Heart right ventricle (tissue), 16 donors: ENCODE measurements at regions not wholly inside any gene's neighbourhood (a gene's known extent, or its start where the extent isn't known, plus 50 kb on each side); places are given as distances from the start of the nearest gene placed in this dataset.
"Not testable (repeated sequence)": the region's sequence is repeated elsewhere in the genome, so short reads cannot be mapped to it uniquely, and the experiment has no call there.

ENCODE experiments used
- ATAC-seq, 8 donors: fragments of 200-7000 bp; cut with Tn5 transposase; one replicate each; pipeline ENCODE4 v1.9.1; 2020; ENCODE audit warnings: mild to moderate bottlenecking in 8 of 8, moderate library complexity in 8 of 8, moderate number of reproducible peaks in 1 of 8
- DNase-seq, 2 donors: peaks; one replicate each; pipeline ENCODE4 v3.0.0-alpha.2; 2020
- H3K27ac ChIP-seq, 10 donors: fragments of 200-600 bp; sonication (generic) in 2 of 10; one replicate each; pipeline versions ENCODE4 v1.5.0 to v1.8.0; 2020 to 2022; ENCODE audit warnings: mild to moderate bottlenecking in 3 of 10
- H3K27me3 ChIP-seq, 7 donors: fragments of 200-600 bp; one replicate each; pipeline ENCODE4 v1.8.0; 2021 to 2022; ENCODE audit warnings: mild to moderate bottlenecking in 2 of 7
- H3K36me3 ChIP-seq, 9 donors: fragments of 200-600 bp; sonication (generic) in 1 of 9; one replicate each; pipeline versions ENCODE4 v1.5.0 to v1.8.0; 2020 to 2022; ENCODE audit warnings: mild to moderate bottlenecking in 2 of 9
- H3K4me1 ChIP-seq, 9 donors: fragments of 200-600 bp; sonication (generic) in 1 of 9; one replicate each; pipeline versions ENCODE4 v1.5.0 to v1.8.0; 2020 to 2022; ENCODE audit warnings: mild to moderate bottlenecking in 4 of 9
- H3K4me3 ChIP-seq, 10 donors: fragments of 200-600 bp; sonication (generic) in 2 of 10; one replicate each; pipeline versions ENCODE4 v1.5.0 to v1.8.0; 2020 to 2022; ENCODE audit warnings: mild to moderate bottlenecking in 7 of 10, moderate library complexity in 2 of 10
- H3K9me3 ChIP-seq, 11 donors: fragments of 200-600 bp in 10 of 11; sonication (generic) in 2 of 11; one replicate each; pipeline versions ENCODE4 v1.5.0 to v1.8.0; 2013 to 2022; ENCODE audit warnings: mild to moderate bottlenecking in 2 of 11, control low read depth in 1 of 11, moderate library complexity in 1 of 11
- CTCF ChIP-seq, 9 donors: fragments of 200-600 bp; sonication (generic) in 2 of 9; IDR thresholded peaks; one replicate each; pipeline versions ENCODE4 v1.5.0 to v1.8.0; 2021 to 2022; ENCODE audit warnings: antibody characterized with exemption in 9 of 9, mild to moderate bottlenecking in 5 of 9, moderate library complexity in 1 of 9
- WGBS, 2 donors: extraction: QIAGEN DNeasy Blood & Tissue Kit; methylation state at CpG; one replicate each; pipeline ENCODE4 v1.1.7; 2013; ENCODE audit warnings: inconsistent platforms in 1 of 2; 5-methylcytosine and 5-hydroxymethylcytosine counted together
- intact Hi-C, 10 donors: fragments of 100-400 bp; cut with DNase I; formaldehyde crosslinking; loops; one replicate each; pipeline versions ENCODE4 v1.11.1 to v1.14.2; 2022
- donor health status: Arrhythmogenic right ventricular cardiomyopathy.
- donor health status: ischemic (EF 13 %, LVEDD 7.1; RV severe dilation, severe dysfunction).
- donor health status: healthy with polysubstance abuse.
- donor health status: DM: no; HTN: yes; CAD: no.
- donor health status: DM: no; HTN: no; CAD: no.
- donor health status: ischemic (EF 25% LVEDD 6.9; RV normal size, moderate dysfunction).
- donor health status: ischemic (EF 25% LVEDD 5.7; RV mildly dilated, moderate dysfunction).
- donor health status: healthy.
- donor health status: DM: yes; HTN: yes; CAD: no.
- donor health status: Ischemic cardiomyopathy.
- donor health status: ischemic (EF 35%, LVEDD 5.7; RV mildly dilated, moderate dysfunction).
- donor health status: nonischemic (EF 11% LVEDD 7.7; RV severe dilation, severe dysfunction).
- donor health status: DM: yes; HTN: yes; CAD: no.
- donor health status: PGD.
- donor health status: ischemic (EF 29% LVEDD 5.4; RV normal size, mild dysfunction).
- donor health status: nonischemic (EF 23%, LVEDD 6.1; RV moderate dilation, normal function).

GRCh38 chr11:91296629-91297028, 928.0 kb upstream of the FAT3 start:
- no peak overlapping the region for H3K4me3 ChIP-seq
- intact Hi-C loops = no loop called here
- TF ChIP-seq CTCF (IDR thresholded peaks at IDR 0.05) = no peak
- no peaks in the 10 kb centered on the region for H3K4me1 ChIP-seq
- H3K9me3 ChIP-seq = no peaks in the 10 kb centered on the region
- no peaks in the 10 kb centered on the region for H3K27me3 ChIP-seq
- no peak for DNase-seq
- no peak for ATAC-seq
- WGBS, 2 donors = 72 to 79% methylated on average over 1 of the region's 1 CpG
- no peak overlapping the region for H3K27ac ChIP-seq
- H3K36me3 ChIP-seq = no peaks in the 10 kb centered on the region

DNA sequence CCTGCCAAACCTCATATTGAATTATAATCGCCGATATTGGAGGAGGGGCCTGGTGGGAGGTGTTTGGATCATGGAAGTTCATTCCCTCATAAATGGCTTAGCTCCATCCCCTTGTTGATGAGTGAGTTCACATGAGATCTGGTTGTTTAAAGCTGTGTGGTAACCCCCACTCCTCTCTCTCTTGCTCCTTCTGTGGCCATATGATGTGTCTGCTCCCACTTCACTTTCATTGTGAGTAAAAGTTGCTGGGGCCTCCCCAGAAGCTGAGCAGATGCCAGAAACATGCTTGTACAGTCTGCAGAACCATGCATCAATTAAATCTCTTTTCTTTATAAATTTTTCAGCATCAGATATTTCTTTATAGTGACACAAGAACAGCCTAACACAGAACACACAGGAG, 929.0 kb upstream of the FAT3 start:
- Histone ChIP-seq H3K4me1 (no peaks in the 10 kb centered on the region), H3K4me3 (no peak overlapping the region), H3K27me3 (no peaks in the 10 kb centered on the region), H3K36me3 (no peaks in the 10 kb centered on the region), H3K9me3 (no peaks in the 10 kb centered on the region), H3K27ac (no peak overlapping the region)
- no peak for TF ChIP-seq CTCF (IDR thresholded peaks at IDR 0.05)
- 69 to 74% methylated on average over 2 of the region's 2 CpGs for WGBS, 2 donors
- intact Hi-C loops = no loop called here
- ATAC-seq = no peak
- no peak for DNase-seq

DNA sequence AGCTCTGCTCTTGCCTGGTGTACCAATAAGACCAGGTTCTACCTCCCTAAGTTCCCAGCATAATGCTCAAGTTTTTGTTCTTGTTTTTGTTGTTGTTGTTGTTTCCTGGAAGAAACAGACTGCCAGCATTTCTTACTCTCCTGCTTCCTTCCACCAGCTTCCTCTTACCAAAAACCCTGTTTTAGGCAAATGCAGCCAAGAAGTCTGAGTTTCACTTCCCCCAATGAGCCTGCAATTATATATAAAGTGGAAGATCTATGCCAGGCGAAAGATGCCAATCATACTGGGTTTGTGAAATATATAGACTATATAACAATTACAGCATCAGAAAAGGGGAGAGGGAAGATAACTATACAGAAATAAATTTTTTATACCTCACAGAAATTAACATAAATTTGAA, 931.5 kb upstream of the FAT3 start:
- Histone ChIP-seq H3K4me1 (no peaks in the 10 kb centered on the region), H3K27me3 (no peaks in the 10 kb centered on the region), H3K4me3 (no peak overlapping the region), H3K36me3 (no peaks in the 10 kb centered on the region), H3K9me3 (peaks cover 0 to 11% (median under 1%) of the 10 kb centered on the region in 11 donors), H3K27ac (no peak overlapping the region)
- no peak for TF ChIP-seq CTCF (IDR thresholded peaks at IDR 0.05)
- DNase-seq = no peak
- intact Hi-C loops = no loop called here
- WGBS, 2 donors = 84 to 93% methylated on average over 1 of the region's 1 CpG
- no peak for ATAC-seq

- no peak for ATAC-seq
- WGBS, 2 donors = 63 to 77% methylated on average over 1 of the region's 1 CpG
- intact Hi-C loops = no loop called here
Observed at GRCh38 chr11:91272089-91272488, 952.5 kb upstream of the FAT3 start.

GRCh38 chr11:91268512-91269295, 955.9 kb upstream of the FAT3 start:
- DNase-seq = peak; percentile 4 to 23
- not testable (repeated sequence) for H3K9me3 ChIP-seq, H3K4me1 ChIP-seq, H3K27me3 ChIP-seq, H3K36me3 ChIP-seq, H3K27ac ChIP-seq, H3K4me3 ChIP-seq
- intact Hi-C loops = loop anchor here in 1 of 10 donors (2.0 kb wide), 1 partner anchor 30 kb away; no protein-coding TSS in a partner anchor
- peak in 1 of 8 donors; percentile 38 for ATAC-seq
- 84 to 87% methylated on average over 31 to 37 of the region's 37 CpGs for WGBS, 2 donors

More at GRCh38 chr11:91272089-91272488, 952.5 kb upstream of the FAT3 start:
- Histone ChIP-seq H3K4me3 (no peak overlapping the region), H3K27ac (no peak overlapping the region), H3K4me1 (no peaks in the 10 kb centered on the region), H3K36me3 (no peaks in the 10 kb centered on the region), H3K27me3 (no peaks in the 10 kb centered on the region), H3K9me3 (no peaks in the 10 kb centered on the region)
- TF ChIP-seq CTCF (IDR thresholded peaks at IDR 0.05) = no peak
- no peak for DNase-seq
